Activated CD4-positive, alpha-beta T cell treated with anti-CD3 and anti-CD28 coated beads for 36 hours (primary cell): ENCODE measurements at regions not wholly inside any gene's neighbourhood (a gene's known extent, or its start where the extent isn't known, plus 50 kb on each side); places are given as distances from the start of the nearest gene placed in this dataset.

ENCODE experiments used
- ATAC-seq: fragments of 200-7000 bp; cut with Tn5 transposase; one replicate; pipeline ENCODE4 v1.10.0; 2021; ENCODE audit warnings: mild to moderate bottlenecking, moderate library complexity
- CTCF ChIA-PET: fragments of 350-600 bp; sonication (Branson Sonifier 250); formaldehyde crosslinking; loops from one replicate; lab custom pipeline; 2021; ENCODE audit warnings: antibody characterized with exemption; lab: Charles Lee
- POLR2A ChIA-PET: fragments of 350-600 bp; sonication (Branson Sonifier 250); formaldehyde crosslinking; loops from one replicate; lab custom pipeline; 2021; ENCODE audit warnings: antibody characterized with exemption, inconsistent platforms; lab: Charles Lee
- DNase-seq: peaks from one replicate; pipeline ENCODE4 v3.0.0-alpha.2; 2020
- H3K27ac Mint-ChIP-seq: one replicate; pipeline ENCODE4 v1.8.0; 2021; ENCODE audit warnings: mixed read lengths
- H3K27me3 Mint-ChIP-seq: one replicate; pipeline ENCODE4 v1.8.0; 2021; ENCODE audit warnings: mixed read lengths
- H3K36me3 Mint-ChIP-seq: one replicate; pipeline ENCODE4 v1.8.0; 2021; ENCODE audit warnings: low read depth, mixed read lengths
- H3K4me1 Mint-ChIP-seq: one replicate; pipeline ENCODE4 v1.8.0; 2021; ENCODE audit warnings: mixed read lengths
- H3K4me3 Mint-ChIP-seq: one replicate; pipeline ENCODE4 v1.8.0; 2021; ENCODE audit warnings: mild to moderate bottlenecking, moderate library complexity, mixed read lengths
- H3K9me3 Mint-ChIP-seq: one replicate; pipeline ENCODE4 v1.8.0; 2021; ENCODE audit warnings: low read depth, mixed read lengths
- intact Hi-C, 2 experiments: fragments of 100-400 bp; cut with DNase I in 1 of 2; cut with micrococcal nuclease in 1 of 2; formaldehyde crosslinking; loops; one replicate each; pipeline versions ENCODE4 v1.14.2 to v1.15.1; 2022 to 2024; cut with DNase I, micrococcal nuclease

DNA sequence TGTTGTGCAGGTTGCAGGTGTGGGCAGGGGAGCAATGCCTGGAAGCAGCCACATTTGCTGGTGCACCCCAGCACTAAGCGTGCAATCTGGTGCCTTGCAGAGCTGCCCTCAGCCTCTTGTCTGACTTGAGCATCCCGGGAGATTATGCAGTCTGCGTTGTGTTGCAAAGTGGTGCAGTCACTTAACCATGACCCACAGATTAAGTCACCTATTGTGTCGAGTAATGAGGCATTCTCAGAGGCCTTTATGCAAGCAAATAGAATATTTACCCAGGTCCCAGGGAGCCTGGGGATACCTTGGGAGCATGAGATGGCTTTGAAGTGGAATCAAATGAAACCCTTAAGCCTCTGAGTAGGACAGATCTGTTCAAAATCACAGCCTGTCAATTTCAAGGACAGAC is 529.0 kb downstream of the TYW1 start:
- intact Hi-C loops: no loop called here
- ATAC-seq (no peak), DNase-seq (no peak)
- H3K4me3 Mint-ChIP-seq: no peak overlapping the region
- peaks cover 6% of the 10 kb centered on the region for H3K9me3 Mint-ChIP-seq
- H3K4me1 Mint-ChIP-seq: no peaks in the 10 kb centered on the region
- no peaks in the 10 kb centered on the region for H3K27me3 Mint-ChIP-seq
- ChIA-PET POLR2A (no interaction called here), CTCF (no interaction called here)
- no peaks in the 10 kb centered on the region for H3K36me3 Mint-ChIP-seq
- no peak overlapping the region for H3K27ac Mint-ChIP-seq

DNA sequence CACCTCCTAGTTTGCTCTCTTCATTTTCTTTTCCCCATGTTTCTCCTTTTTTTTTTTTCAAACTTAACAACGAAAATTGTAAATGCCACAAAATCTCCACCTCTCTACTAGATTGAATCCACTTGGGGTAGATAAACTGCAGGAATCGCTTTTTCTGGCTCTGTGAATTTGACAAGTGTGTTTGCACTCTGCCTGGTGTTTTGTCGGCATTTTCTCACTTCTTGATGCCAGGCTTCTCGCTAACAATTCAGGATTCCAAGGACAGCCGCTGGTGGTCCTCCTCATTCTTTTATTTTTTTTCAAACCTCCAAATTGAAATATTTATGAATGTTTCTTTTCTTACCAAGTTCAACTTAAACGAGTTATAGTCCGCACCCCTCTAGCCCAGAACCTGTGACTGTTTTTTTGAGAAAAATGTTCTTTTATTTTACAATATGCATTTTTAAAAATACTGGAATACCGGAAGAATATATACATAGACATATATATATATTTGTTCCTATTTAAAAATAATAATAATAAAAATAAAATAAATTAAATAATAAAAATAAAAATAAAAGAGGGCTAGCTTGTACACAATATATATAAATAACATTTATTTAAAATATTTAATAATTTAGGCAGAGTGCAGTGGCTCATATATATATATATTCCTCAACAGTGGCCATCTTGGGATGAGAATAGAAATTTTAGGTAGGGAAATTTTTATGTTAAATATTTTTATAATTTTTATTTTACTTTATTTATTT is 538.8 kb downstream of the TYW1 start:
- intact Hi-C loops: no loop called here
- Mint-ChIP-seq H3K9me3 (peaks cover 2% of the 10 kb centered on the region), H3K27ac (no peak overlapping the region), H3K4me3 (no peak overlapping the region), H3K27me3 (no peaks in the 10 kb centered on the region), H3K36me3 (no peaks in the 10 kb centered on the region), H3K4me1 (no peaks in the 10 kb centered on the region)
- ChIA-PET CTCF (no interaction called here), POLR2A (no interaction called here)
- no peak for ATAC-seq
- DNase-seq: no peak

DNA sequence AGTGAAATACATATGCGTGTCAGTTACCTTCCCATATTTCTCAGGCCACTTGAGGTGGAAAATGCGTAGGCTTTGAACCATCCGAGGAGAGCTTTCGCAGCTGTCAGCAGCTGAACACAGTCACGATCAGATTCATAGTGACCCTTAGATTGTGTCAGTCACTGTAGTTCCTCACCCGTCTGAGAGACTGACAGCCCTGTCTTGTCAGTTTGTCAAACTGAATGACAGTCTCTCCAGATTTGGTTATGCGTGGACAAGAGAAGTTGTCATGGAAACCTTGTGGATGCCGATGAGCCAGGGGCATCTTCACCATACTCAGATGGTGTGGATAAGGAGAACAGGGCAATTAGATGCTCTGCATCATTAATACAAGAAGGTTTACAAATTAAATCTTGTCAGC is 546.3 kb downstream of the TYW1 start:
- ChIA-PET POLR2A (no interaction called here), CTCF (no interaction called here)
- Mint-ChIP-seq H3K4me3 (no peak overlapping the region), H3K27me3 (no peaks in the 10 kb centered on the region), H3K4me1 (no peaks in the 10 kb centered on the region), H3K9me3 (peaks cover 5% of the 10 kb centered on the region), H3K27ac (no peak overlapping the region), H3K36me3 (no peaks in the 10 kb centered on the region)
- no peak for DNase-seq
- ATAC-seq: no peak
- intact Hi-C loops: no loop called here

DNA sequence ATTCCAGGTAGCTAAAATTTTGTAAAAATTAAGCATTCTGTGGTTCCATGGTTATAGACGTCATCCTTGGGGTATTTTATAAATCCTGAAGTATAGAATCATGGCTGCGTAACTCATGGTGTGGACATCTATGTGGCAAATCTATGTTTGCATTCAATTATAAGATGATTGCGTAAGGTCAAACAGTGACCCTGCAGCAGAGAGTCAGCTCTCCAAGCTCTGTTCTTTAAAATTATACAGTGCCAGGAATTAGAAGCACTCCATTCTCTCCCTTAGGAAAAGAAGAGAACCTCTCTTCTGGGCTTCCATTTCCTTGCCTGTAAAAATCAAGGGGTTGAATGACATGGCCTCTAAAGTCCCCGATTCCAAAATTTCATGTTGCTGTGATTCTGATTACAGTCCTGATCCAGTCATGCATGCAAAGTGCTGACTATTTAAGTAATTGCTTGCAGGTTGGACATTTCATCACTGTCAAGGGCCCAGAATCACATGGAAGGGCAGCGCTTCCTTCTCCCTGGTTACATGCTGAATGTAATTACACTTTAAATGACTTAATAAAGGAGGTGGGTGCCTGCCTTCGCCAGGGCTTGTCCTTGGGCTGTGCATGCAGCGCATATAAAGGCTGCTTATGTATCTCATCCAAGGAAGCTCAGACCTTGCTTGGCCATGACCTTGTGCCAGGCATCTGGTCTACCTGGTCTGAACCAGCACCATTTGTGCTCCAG is 550.7 kb downstream of the TYW1 start:
- ChIA-PET POLR2A (no interaction called here), CTCF (interaction anchor here (0.6 kb wide), 1 partner anchor 265 kb away, joined by 3 read pairs; no protein-coding TSS in a partner anchor)
- Mint-ChIP-seq H3K36me3 (no peaks in the 10 kb centered on the region), H3K4me1 (no peaks in the 10 kb centered on the region), H3K27ac (no peak overlapping the region), H3K27me3 (no peaks in the 10 kb centered on the region), H3K4me3 (no peak overlapping the region), H3K9me3 (peaks cover 4% of the 10 kb centered on the region)
- DNase-seq (no peak), ATAC-seq (no peak)
- intact Hi-C loops: no loop called here

DNA sequence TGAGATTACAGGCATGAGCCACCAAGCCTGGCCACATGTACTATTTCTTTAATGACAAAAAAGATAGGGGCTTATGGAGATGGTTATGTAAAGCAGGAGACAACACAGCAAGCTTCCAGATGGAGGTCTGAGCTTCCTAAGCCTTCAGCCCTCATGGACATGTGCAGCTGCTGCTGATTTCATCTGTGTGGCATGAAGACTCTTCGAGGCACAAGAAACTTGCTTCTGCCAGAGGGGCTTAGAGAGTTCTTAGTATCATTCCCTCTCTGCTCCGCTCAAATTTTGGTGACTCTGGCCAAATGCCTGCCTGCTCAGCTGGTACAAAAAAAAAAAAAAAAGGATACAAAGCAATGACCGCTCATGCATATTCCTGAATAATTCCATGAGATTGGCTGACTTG is 552.5 kb downstream of the TYW1 start:
- Mint-ChIP-seq H3K4me3 (no peak overlapping the region), H3K36me3 (no peaks in the 10 kb centered on the region), H3K27me3 (no peaks in the 10 kb centered on the region), H3K4me1 (no peaks in the 10 kb centered on the region), H3K9me3 (peaks cover 4% of the 10 kb centered on the region), H3K27ac (no peak overlapping the region)
- ChIA-PET POLR2A (no interaction called here), CTCF (no interaction called here)
- DNase-seq (no peak), ATAC-seq (no peak)
- intact Hi-C loops: no loop called here

DNA sequence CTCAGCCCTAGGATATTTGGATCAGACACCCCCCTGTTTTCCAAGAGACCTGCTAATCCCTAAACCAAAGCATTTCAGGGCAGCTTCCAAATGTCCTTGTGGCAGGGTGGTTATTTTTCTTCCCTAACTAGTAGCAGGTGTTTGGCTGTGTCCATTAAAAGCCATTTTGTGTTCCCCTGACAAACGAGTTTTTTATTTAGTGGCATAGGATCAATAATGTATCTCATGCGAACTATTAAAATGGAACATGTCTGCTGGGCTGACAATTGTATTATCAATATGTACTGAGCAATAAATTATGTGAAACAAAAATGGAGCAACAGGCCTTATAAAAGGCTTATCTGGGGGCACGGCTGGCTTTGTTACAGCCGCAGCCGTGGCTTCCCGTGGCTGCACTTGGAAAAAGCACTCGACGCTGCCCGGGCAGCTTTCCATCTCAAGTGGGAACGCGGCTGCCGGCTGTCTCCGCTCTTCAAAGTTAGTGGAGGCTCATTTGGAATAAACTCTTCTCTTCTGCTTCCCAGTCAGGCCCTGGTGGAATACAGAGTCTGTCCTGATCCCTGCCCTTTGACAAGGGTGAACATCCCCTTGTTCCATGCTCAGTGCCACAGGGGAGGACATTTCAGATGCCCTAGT is 554.3 kb downstream of the TYW1 start:
- Mint-ChIP-seq H3K27ac (no peak overlapping the region), H3K27me3 (no peaks in the 10 kb centered on the region), H3K9me3 (peaks cover 4% of the 10 kb centered on the region), H3K4me3 (no peak overlapping the region), H3K4me1 (no peaks in the 10 kb centered on the region), H3K36me3 (no peaks in the 10 kb centered on the region)
- ATAC-seq: no peak
- intact Hi-C loops: no loop called here
- no peak for DNase-seq
- POLR2A ChIA-PET: no interaction called here
- CTCF ChIA-PET: no interaction called here

DNA sequence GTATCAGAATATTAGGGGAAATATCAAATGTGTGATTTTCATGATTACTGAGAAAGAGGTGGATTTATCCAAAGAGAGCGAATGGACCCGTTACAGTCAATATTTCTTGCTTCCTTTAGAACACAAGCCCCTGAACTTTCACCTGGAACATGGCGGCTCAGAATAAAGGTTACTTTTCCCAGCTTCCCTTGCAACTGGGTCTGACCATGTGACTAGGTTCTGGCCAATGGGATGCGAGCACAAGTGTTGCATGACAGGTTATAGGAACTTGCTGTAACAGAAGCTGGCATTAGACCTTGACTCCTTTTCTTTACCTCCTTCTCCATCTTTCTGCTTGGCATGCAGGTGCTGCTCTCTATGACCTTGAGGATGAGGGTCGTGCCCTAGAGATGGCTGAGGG is 556.1 kb downstream of the TYW1 start:
- H3K36me3 Mint-ChIP-seq: no peaks in the 10 kb centered on the region
- H3K27me3 Mint-ChIP-seq: no peaks in the 10 kb centered on the region
- intact Hi-C loops: no loop called here
- DNase-seq: no peak
- no peaks in the 10 kb centered on the region for H3K4me1 Mint-ChIP-seq
- no peak for ATAC-seq
- POLR2A ChIA-PET: no interaction called here
- H3K27ac Mint-ChIP-seq: no peak overlapping the region
- peaks cover 4% of the 10 kb centered on the region for H3K9me3 Mint-ChIP-seq
- H3K4me3 Mint-ChIP-seq: no peak overlapping the region
- CTCF ChIA-PET: no interaction called here

DNA sequence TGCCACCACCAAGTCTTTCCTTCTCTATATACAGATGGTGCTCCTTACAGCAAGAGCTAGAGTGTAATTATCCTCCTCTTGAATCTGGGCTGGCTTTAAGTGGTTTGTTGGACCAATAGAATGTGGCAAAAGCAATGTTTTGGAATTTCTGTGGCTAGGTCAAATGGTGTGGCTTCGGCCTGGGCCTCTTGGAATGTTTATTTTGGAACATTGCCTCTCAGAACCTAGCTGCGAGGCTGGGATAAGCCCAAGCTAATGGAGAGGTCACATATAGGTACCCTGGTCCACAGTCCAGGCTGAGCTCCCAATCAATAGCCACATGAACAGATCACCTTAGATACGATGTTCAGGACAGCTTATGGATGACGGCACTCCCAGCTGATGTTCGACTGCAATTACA is 556.7 kb downstream of the TYW1 start:
- Mint-ChIP-seq H3K27ac (no peak overlapping the region), H3K36me3 (no peaks in the 10 kb centered on the region), H3K27me3 (no peaks in the 10 kb centered on the region), H3K4me3 (no peak overlapping the region), H3K9me3 (peaks cover 4% of the 10 kb centered on the region), H3K4me1 (no peaks in the 10 kb centered on the region)
- POLR2A ChIA-PET: no interaction called here
- no peak for DNase-seq
- intact Hi-C loops: no loop called here
- no peak for ATAC-seq
- CTCF ChIA-PET: no interaction called here

DNA sequence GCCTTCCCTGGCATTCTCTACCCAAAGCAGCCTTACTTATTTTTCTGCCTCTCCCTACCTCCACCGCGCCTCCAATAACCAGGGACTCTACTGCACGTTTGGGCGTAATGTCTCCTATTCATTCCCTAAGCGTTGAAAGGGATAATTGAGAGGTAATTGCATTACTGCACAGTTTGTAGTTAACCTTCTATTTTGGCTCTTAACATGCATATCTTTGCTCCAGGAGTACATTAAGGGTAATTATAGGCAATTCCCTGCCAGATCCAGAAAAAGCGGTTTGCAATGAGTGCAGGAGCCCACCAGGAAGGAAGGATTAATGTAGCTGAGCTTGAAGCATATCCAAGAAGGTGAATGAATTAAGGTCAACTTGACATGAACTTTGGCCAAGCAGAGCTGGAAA is 558.4 kb downstream of the TYW1 start:
- no peaks in the 10 kb centered on the region for H3K36me3 Mint-ChIP-seq
- CTCF ChIA-PET: no interaction called here
- ATAC-seq (no peak), DNase-seq (no peak)
- POLR2A ChIA-PET: no interaction called here
- intact Hi-C loops: no loop called here
- no peak overlapping the region for H3K4me3 Mint-ChIP-seq
- no peaks in the 10 kb centered on the region for H3K4me1 Mint-ChIP-seq
- peaks cover 7% of the 10 kb centered on the region for H3K9me3 Mint-ChIP-seq
- no peak overlapping the region for H3K27ac Mint-ChIP-seq
- no peaks in the 10 kb centered on the region for H3K27me3 Mint-ChIP-seq

DNA sequence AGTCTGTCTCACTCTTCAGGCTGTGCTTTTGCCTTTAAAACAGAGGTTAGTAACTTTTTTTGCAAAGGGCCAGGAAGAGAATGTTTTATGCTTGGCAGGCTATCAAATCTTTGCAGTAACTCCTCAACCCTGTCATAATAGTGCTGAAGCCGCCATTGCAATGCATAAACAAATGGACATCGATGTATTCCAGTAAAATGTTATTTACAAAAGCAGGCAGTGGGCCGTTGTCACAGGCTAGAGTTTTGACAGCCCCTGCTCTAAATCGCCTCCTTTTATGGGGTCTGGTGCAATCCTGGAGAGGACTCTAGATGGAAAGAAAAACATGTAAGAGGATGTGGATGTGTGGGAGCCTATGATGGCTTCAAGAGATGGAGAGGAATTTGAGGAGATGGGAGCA is 568.3 kb downstream of the TYW1 start:
- Mint-ChIP-seq H3K27me3 (no peaks in the 10 kb centered on the region), H3K36me3 (no peaks in the 10 kb centered on the region), H3K27ac (no peak overlapping the region), H3K9me3 (peaks cover 10% of the 10 kb centered on the region), H3K4me1 (no peaks in the 10 kb centered on the region), H3K4me3 (no peak overlapping the region)
- intact Hi-C loops: no loop called here
- ATAC-seq (no peak), DNase-seq (no peak)
- CTCF ChIA-PET: no interaction called here
- POLR2A ChIA-PET: no interaction called here

DNA sequence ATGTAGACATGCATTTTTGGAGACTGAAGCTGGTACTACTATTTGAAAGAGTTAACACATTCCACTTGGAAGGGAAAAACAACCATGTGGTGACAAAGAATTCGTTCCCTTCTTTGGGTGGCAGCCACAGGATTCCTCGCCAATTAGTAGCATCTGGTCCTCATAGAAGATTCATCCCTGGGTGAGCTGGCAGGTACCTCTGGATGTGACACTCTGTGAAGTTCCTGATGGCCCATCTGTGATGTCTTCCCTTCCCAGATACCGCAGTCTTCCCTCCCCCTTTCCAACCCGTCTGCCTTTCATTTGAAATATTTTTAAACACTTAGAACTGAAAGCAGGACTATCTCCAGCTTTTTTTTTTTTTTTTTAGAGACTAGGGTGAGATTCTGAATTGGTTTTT is 569.5 kb downstream of the TYW1 start:
- intact Hi-C loops: no loop called here
- POLR2A ChIA-PET: no interaction called here
- Mint-ChIP-seq H3K27ac (no peak overlapping the region), H3K4me1 (no peaks in the 10 kb centered on the region), H3K27me3 (no peaks in the 10 kb centered on the region), H3K36me3 (no peaks in the 10 kb centered on the region), H3K9me3 (peaks cover 10% of the 10 kb centered on the region), H3K4me3 (no peak overlapping the region)
- ATAC-seq: no peak
- CTCF ChIA-PET: interaction anchor here (0.6 kb wide), 1 partner anchor 27 kb away, joined by 3 read pairs; no protein-coding TSS in a partner anchor
- DNase-seq: no peak

DNA sequence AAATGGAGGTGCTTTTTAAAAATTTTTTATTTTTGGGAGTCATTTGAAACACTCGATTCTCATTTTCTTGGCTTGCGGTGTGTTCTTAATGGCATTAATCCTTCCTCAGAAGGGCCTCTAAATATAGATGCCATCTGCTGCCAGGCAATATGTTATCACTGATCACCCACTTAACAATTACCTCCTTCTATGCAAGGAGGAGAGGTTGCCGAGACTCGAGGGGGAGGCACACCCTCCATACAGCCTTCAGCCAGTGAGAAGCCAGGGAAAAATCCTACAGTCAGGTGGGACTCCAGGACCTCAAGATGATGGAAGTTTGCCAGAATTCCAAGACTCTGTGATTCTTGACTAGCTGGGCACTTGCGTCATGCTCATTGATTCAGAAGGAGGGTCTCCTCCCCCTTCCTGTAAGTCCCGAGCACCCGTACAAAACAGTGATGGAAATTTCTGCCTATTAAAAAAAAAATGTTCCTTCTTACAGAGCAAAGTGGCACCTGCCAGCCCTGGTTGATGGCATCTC is 574.5 kb downstream of the TYW1 start:
- intact Hi-C loops: no loop called here
- Mint-ChIP-seq H3K36me3 (no peaks in the 10 kb centered on the region), H3K27me3 (no peaks in the 10 kb centered on the region), H3K27ac (no peak overlapping the region), H3K9me3 (peaks cover 7% of the 10 kb centered on the region), H3K4me1 (no peaks in the 10 kb centered on the region), H3K4me3 (no peak overlapping the region)
- ChIA-PET POLR2A (no interaction called here), CTCF (no interaction called here)
- DNase-seq: no peak
- no peak for ATAC-seq
